Astrocyte of the cerebellum (primary cell): ENCODE measurements at regions not wholly inside any gene's neighbourhood (a gene's known extent, or its start where the extent isn't known, plus 50 kb on each side); places are given as distances from the start of the nearest gene placed in this dataset.

Experiments used
- DNase-seq: peaks from one replicate; pipeline ENCODE4 v3.0.0-alpha.2; 2011; ENCODE audit warnings: low read depth
- H3K4me3 ChIP-seq: 2 replicates; pipeline ENCODE4 v1.5.1; 2011; ENCODE audit warnings: mild to moderate bottlenecking, low read depth, low read length, moderate library complexity
- in situ Hi-C: cut with HindIII; loops from 2 replicates; pipeline ENCODE4 v1.10.0; 2017; ENCODE audit warnings: low sequenced_read_pairs
- TF ChIP-seq, protein P1 (sequence below): IDR thresholded peaks from 2 replicates; pipeline ENCODE4 v1.5.1; 2012; ENCODE audit warnings: low read length, low read depth, moderate library complexity, mild to moderate bottlenecking; ENCODE audit errors: missing control alignments

DNA sequence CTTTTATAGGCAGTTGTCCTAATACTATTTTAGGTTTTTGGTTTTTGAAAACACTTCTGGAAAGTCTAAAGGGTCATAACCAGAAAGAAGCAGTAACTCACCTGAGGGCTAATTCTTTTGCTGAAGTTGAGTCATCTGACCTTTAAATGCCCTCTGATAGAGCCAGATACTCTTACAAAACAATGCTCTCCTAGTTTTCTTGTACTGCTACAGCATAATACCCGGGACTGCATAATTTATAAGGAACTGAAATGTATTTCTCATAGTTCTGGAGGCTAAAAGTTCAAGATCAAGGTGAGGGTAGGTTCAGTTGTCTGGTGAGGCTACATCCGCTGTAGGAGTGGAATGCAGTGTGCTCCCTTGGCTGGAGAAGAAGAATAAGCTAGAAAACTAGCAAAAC lies 670.3 kb downstream of the TLE4 start:
- in situ Hi-C loops: no loop called here
- TF ChIP-seq, protein P1, sequence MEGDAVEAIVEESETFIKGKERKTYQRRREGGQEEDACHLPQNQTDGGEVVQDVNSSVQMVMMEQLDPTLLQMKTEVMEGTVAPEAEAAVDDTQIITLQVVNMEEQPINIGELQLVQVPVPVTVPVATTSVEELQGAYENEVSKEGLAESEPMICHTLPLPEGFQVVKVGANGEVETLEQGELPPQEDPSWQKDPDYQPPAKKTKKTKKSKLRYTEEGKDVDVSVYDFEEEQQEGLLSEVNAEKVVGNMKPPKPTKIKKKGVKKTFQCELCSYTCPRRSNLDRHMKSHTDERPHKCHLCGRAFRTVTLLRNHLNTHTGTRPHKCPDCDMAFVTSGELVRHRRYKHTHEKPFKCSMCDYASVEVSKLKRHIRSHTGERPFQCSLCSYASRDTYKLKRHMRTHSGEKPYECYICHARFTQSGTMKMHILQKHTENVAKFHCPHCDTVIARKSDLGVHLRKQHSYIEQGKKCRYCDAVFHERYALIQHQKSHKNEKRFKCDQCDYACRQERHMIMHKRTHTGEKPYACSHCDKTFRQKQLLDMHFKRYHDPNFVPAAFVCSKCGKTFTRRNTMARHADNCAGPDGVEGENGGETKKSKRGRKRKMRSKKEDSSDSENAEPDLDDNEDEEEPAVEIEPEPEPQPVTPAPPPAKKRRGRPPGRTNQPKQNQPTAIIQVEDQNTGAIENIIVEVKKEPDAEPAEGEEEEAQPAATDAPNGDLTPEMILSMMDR: no peak
- DNase-seq: no peak
- H3K4me3 ChIP-seq: no peak overlapping the region

DNA sequence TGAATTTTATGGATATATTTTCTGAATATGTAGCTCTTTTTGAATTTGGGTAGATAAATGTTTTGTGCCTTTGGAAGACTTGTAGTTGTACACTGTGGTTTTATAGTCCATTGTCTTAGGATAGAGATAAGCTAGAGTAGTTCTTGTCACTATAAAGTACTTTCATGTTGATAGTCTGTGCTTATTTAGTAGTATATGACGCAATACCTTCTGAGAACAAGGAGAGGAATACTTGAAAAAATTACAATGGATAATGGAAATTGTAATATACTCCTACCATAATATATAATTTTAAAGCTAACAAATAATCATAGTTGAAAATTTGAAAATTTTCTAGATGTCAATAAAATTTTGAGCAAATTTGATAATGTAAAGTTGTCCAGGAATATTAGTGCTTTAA lies 664.0 kb downstream of the TLE4 start:
- TF ChIP-seq, protein P1: no peak
- no peak for DNase-seq
- H3K4me3 ChIP-seq: no peak overlapping the region
- in situ Hi-C loops: no loop called here

DNA sequence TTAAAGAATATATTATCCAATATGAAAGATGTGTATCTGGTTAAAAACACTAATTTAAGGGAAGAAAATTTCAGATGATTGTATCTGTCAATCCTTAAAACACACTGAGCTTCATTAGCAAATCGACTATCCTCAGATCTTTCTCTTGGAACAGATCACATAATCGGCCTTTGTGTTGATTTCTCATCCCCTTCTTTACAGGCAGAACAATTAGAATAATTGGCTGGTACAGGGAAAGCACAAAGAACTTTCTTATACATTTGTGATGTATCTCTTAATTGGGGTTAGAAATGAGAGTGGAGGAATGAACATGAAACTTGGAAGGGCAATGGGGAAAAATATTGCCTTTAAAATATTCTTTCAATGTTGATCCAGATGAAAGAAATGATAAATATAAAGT lies 662.1 kb downstream of the TLE4 start:
- DNase-seq: no peak

DNA sequence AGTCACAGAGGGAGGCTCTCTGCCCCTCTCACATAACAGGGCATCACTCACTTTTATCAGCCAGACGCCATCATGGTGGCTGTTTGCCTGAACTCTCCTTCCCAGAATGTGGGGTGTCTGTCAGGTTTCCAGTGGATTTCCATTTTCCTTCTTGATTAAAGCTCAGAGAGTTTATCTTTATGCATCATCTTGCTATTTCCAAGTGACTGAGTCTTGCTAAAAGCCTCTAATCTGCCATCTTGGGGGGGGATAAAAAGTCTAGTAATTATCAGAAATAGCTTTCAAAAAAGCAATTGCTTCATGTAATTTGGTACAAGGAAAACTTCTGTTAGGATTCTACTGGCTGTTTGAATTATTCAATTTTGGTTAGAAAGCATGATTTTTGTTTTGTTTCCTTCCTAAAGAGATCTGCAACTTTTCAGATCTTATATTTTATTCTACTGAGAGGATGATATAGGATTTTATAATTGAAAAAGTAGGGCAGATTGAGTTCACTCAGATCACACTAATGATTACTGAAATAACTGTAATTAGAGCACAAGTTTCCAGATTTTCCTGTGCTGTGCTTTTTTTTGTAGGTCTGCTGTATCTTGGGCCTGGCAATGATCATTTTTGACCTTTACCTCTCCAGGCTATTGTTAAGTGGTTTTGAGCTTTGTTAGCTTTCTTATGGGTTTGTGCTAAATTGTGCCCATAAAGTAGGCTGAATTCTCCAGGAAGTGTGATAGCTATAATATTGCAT lies 661.5 kb downstream of the TLE4 start:
- in situ Hi-C loops: no loop called here
- DNase-seq: no peak
- no peak overlapping the region for H3K4me3 ChIP-seq
- TF ChIP-seq, protein P1: no peak

More for the DNA sequence above, 662.1 kb downstream of the TLE4 start:
- TF ChIP-seq, protein P1: no peak
- in situ Hi-C loops: no loop called here
- H3K4me3 ChIP-seq: no peak overlapping the region

DNA sequence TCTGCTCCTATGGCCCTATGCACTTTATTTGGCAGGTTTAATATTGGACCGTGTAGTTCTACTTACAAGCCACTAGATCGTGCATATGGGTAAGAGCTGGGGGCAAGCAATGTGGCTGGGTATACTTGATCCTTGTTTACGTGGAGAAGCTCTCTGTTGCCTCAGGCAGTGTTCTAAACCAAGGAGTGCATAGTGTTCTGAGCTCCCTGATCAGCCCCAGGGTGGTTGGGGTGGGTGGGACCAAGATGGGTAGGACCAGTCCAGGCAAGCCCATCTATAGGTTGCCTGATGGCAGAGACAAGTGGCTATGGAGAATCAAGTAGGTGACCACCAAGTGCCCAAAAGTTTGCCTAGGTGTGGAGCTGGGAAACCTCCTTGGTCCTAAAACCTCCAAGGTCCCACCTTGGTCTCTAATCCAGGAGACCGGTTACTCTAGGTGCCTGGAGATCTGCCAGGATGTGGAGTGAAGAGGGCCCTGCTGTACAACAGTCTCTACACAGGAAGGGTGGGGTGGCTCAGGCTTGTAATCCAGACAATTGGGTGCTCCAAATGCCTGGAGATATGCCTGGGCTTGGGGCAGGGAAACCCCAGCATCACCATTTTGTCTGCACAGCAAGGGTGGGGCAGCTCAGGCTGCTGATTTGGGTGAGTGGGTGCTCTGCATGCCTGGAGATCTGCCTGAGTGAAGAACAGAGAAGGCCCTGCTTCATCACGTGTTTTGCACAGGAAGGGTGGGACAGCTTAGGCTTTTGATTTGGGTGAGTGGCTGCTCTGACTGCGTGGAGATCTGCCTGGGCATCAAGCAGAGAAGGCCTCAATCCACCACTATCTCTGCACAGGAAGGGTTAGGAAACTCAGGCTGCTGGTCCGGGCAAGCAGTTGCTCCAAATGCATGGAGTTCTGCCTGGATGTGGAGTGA lies 659.8 kb downstream of the TLE4 start:
- in situ Hi-C loops: no loop called here
- TF ChIP-seq, protein P1: no peak
- DNase-seq: no peak
- no peak overlapping the region for H3K4me3 ChIP-seq

DNA sequence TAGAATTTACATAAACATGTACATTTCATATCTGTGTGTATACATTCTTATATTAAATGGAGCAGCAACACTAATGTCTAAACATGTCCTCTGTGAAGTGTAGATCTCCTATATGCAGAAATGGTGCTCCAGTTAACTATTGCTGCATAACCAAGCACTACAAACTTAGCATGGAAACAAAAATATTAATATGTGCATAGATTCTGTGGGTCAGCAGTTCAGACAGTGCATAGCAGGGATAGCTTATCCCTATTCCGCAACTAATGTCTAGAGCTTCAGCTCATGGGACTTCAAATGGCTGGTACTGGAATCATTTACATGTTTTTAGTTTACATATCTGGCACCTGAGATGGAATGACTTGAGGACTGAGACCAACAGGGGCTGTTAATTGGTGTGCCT lies 652.1 kb downstream of the TLE4 start:
- H3K4me3 ChIP-seq: no peak overlapping the region
- in situ Hi-C loops: no loop called here
- TF ChIP-seq, protein P1: no peak
- no peak for DNase-seq
